Effector memory CD8-positive, alpha-beta T cell (primary cell): ENCODE measurements at regions not wholly inside any gene's neighbourhood (a gene's known extent, or its start where the extent isn't known, plus 50 kb on each side); places are given as distances from the start of the nearest gene placed in this dataset.

Experiments
- ATAC-seq: fragments of 150-1000 bp; cut with Tn5 transposase; replicated peaks from 2 replicates; pipeline ENCODE4 v1.10.0; 2021; ENCODE audit warnings: mild to moderate bottlenecking, moderate library complexity
- DNase-seq, 3 experiments: peaks; one replicate each; pipeline ENCODE4 v3.0.0; 2021
- H3K27ac Mint-ChIP-seq, 2 donors: one replicate each; pipeline ENCODE4 v1.8.0; 2022; ENCODE audit warnings: mild to moderate bottlenecking in 2 of 2, mixed read lengths in 2 of 2, moderate library complexity in 2 of 2
- H3K27me3 Mint-ChIP-seq, 2 donors: one replicate each; pipeline ENCODE4 v1.8.0; 2022; ENCODE audit warnings: mixed read lengths in 2 of 2
- H3K36me3 Mint-ChIP-seq: one replicate; pipeline ENCODE4 v1.8.0; 2022; ENCODE audit warnings: mild to moderate bottlenecking, moderate library complexity, mixed read lengths; ENCODE audit not compliant: insufficient read depth
- H3K4me1 Mint-ChIP-seq, 2 donors: one replicate each; pipeline ENCODE4 v1.8.0; 2022; ENCODE audit warnings: low read depth in 2 of 2, mixed read lengths in 2 of 2
- H3K4me3 Mint-ChIP-seq, 2 donors: one replicate each; pipeline ENCODE4 v1.8.0; 2022; ENCODE audit warnings: mild to moderate bottlenecking in 2 of 2, mixed read lengths in 2 of 2, moderate library complexity in 2 of 2
- H3K9me3 Mint-ChIP-seq, 2 donors: one replicate each; pipeline ENCODE4 v1.8.0; 2022; ENCODE audit warnings: mixed read lengths in 2 of 2

DNA sequence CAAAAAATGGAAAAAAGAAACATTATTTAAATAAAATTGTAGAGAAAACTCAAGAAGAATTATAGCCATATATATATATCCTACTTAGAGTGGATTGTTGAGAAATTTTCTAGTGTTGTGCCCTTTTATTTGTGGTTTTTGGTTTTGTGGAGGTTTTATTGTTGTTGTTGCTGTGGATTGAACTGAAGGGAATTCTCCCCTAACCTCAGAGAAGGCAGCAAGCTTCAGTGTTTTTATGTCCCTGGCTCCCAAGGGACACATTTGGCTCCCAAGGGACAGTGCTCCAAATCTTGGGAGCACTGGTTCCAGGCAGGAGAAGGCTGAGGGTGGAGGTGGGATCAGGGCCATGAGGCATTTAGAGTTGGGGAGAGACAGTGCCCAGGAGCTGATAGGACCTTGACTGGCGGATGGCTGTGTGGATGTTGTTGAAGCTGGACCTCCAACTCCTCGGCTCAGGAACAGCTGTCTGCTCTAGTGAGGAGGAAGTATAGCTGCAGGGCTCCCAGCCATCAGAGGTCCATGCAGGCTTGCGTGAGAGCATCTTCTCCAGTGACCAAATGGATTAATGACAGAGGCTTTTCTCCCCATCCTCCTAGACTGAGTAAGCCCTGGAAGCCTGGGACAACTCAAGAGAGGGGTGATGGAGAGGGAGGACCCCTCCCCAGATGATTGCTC lies 100.5 kb downstream of the TEX35 start:
- H3K27ac Mint-ChIP-seq, result no peak overlapping the region

DNA sequence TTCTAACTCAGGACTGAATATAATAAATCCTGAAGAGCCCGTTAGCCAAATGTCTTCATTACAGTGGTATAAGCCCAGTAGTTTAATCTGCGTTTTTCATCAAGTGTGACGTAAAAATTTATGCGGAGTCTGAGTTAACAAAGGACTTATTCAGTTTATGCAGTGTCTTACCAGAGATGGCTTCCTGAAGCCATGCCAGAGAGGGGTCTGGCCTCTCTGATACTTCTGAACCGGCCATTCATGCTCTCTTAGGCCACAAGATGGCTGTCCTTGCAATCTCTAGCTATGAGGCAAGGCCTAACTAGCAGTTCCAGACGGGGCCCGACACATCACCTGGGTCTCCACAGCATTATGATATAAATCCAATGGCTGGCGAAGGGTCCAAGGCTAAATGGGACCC lies 101.4 kb downstream of the TEX35 start:
- DNase-seq (no peak), ATAC-seq (no peak)
- no peaks in the 10 kb centered on the region for H3K4me1 Mint-ChIP-seq
- peaks cover 0 to 2% of the 10 kb centered on the region in 2 donors for H3K9me3 Mint-ChIP-seq
- no peak overlapping the region for H3K4me3 Mint-ChIP-seq
- H3K27ac Mint-ChIP-seq, result no peak overlapping the region
- H3K27me3 Mint-ChIP-seq, result peaks cover 7 to 9% of the 10 kb centered on the region in 2 donors
- no peaks in the 10 kb centered on the region for H3K36me3 Mint-ChIP-seq

More for the DNA sequence above, 100.5 kb downstream of the TEX35 start:
- peaks cover 0 to 2% of the 10 kb centered on the region in 2 donors for H3K9me3 Mint-ChIP-seq
- DNase-seq (no peak), ATAC-seq (no peak)
- H3K4me3 Mint-ChIP-seq, result no peak overlapping the region
- no peaks in the 10 kb centered on the region for H3K4me1 Mint-ChIP-seq
- H3K27me3 Mint-ChIP-seq, result peaks cover 7 to 9% of the 10 kb centered on the region in 2 donors
- H3K36me3 Mint-ChIP-seq, result no peaks in the 10 kb centered on the region

GRCh38 chr1:178619042-178619927 lies 105.8 kb upstream of the RALGPS2 start:
- H3K27ac Mint-ChIP-seq, result no peak overlapping the region
- ATAC-seq (no peak), DNase-seq (no peak)
- H3K4me3 Mint-ChIP-seq, result no peak overlapping the region
- peaks cover 0 to 3% of the 10 kb centered on the region in 2 donors for H3K9me3 Mint-ChIP-seq
- peaks cover 0 to 7% of the 10 kb centered on the region in 2 donors for H3K27me3 Mint-ChIP-seq
- no peaks in the 10 kb centered on the region for H3K4me1 Mint-ChIP-seq
- H3K36me3 Mint-ChIP-seq, result no peaks in the 10 kb centered on the region

DNA sequence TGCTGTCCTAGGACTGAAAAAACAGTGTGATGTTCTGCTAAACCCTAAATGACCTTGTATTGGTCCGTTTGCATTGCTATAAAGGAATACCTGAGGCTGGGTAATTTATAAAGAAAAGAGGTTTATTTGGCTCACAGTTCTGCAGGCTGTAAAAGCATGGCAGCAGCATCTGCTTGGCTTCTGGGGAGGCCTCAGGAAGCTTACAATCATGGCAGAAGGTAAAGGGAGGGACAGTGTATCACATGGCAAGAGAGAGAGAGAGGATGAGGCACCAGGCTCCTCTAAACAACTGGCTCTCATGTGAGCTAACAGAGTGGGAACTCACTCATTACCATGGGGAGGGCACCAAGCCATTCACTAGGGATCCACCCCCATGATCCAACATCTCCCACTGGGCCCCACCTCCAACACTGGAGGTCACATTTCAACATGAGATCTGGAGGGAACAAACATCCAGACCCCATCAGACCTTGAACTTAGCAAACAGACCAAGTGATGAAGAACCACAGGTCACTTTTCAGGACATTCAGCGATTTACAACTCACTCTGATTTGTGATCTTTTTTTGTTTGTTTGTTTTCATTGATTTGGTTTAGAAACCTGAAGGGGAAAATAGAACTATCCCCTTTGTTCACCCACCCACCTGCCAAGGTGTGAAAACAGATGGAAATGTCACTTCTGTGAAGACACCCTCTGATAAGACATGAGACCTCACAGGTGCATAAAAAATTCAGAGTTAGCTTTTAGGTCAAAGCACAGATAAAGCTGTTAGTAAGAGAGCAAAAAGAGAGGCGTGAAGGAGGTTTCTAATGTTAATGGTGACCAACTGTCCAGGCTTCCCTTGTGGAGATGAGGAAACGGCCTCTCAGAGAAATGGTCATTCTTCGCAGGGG lies 104.2 kb upstream of the RALGPS2 start:
- H3K9me3 Mint-ChIP-seq, result peaks cover 0 to 3% of the 10 kb centered on the region in 2 donors
- H3K4me1 Mint-ChIP-seq, result no peaks in the 10 kb centered on the region
- ATAC-seq, result no peak
- H3K4me3 Mint-ChIP-seq, result no peak overlapping the region
- DNase-seq, result no peak
- no peaks in the 10 kb centered on the region for H3K36me3 Mint-ChIP-seq
- peaks cover 7 to 9% of the 10 kb centered on the region in 2 donors for H3K27me3 Mint-ChIP-seq
- no peak overlapping the region for H3K27ac Mint-ChIP-seq

GRCh38 chr1:178621822-178622221 lies 103.2 kb upstream of the RALGPS2 start:
- DNase-seq, result no peak
- Mint-ChIP-seq H3K27me3 (peaks cover 7 to 19% of the 10 kb centered on the region in 2 donors), H3K27ac (no peak overlapping the region), H3K36me3 (no peaks in the 10 kb centered on the region), H3K9me3 (peaks cover 0 to 3% of the 10 kb centered on the region in 2 donors), H3K4me1 (no peaks in the 10 kb centered on the region), H3K4me3 (no peak overlapping the region)
- ATAC-seq, result no peak

DNA sequence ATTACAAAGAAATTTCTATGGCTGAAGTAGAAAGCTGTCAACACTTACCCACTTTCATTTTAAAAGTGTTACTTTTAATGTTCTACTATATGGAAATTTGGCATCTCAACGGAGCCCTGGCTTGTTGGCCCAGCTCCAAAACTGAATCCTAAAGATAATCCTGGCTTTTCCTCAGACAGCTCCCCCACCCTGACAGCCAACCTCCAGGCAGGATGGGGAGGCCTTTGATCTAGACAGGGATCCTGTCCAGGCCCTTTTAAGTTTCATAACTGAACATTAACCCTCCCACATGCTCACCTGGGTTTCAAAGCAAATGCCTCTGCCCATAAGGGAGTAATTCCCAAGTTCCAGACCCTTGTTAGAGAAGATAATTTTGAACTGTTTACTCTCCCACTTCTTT lies 99.3 kb upstream of the RALGPS2 start:
- no peak overlapping the region for H3K4me3 Mint-ChIP-seq
- ATAC-seq, result no peak
- H3K9me3 Mint-ChIP-seq, result no peaks in the 10 kb centered on the region
- no peaks in the 10 kb centered on the region for H3K36me3 Mint-ChIP-seq
- no peaks in the 10 kb centered on the region for H3K4me1 Mint-ChIP-seq
- peaks cover 4 to 34% of the 10 kb centered on the region in 2 donors for H3K27me3 Mint-ChIP-seq
- DNase-seq, result no peak
- H3K27ac Mint-ChIP-seq, result no peak overlapping the region

- no peak overlapping the region for H3K27ac Mint-ChIP-seq
- H3K4me3 Mint-ChIP-seq, result no peak overlapping the region
- no peaks in the 10 kb centered on the region for H3K9me3 Mint-ChIP-seq
- H3K36me3 Mint-ChIP-seq, result no peaks in the 10 kb centered on the region
- ATAC-seq (no peak), DNase-seq (no peak)
- no peaks in the 10 kb centered on the region for H3K4me1 Mint-ChIP-seq
- H3K27me3 Mint-ChIP-seq, result peaks cover 4 to 34% of the 10 kb centered on the region in 2 donors
Measured at GRCh38 chr1:178627037-178627436, 98.0 kb upstream of the RALGPS2 start.

- no peak overlapping the region for H3K4me3 Mint-ChIP-seq
- H3K9me3 Mint-ChIP-seq, result no peaks in the 10 kb centered on the region
- no peak overlapping the region for H3K27ac Mint-ChIP-seq
- peaks cover 4 to 34% of the 10 kb centered on the region in 2 donors for H3K27me3 Mint-ChIP-seq
- no peaks in the 10 kb centered on the region for H3K4me1 Mint-ChIP-seq
- ATAC-seq (no peak), DNase-seq (no peak)
- no peaks in the 10 kb centered on the region for H3K36me3 Mint-ChIP-seq
Measured at GRCh38 chr1:178628637-178629251, 96.3 kb upstream of the RALGPS2 start.

DNA sequence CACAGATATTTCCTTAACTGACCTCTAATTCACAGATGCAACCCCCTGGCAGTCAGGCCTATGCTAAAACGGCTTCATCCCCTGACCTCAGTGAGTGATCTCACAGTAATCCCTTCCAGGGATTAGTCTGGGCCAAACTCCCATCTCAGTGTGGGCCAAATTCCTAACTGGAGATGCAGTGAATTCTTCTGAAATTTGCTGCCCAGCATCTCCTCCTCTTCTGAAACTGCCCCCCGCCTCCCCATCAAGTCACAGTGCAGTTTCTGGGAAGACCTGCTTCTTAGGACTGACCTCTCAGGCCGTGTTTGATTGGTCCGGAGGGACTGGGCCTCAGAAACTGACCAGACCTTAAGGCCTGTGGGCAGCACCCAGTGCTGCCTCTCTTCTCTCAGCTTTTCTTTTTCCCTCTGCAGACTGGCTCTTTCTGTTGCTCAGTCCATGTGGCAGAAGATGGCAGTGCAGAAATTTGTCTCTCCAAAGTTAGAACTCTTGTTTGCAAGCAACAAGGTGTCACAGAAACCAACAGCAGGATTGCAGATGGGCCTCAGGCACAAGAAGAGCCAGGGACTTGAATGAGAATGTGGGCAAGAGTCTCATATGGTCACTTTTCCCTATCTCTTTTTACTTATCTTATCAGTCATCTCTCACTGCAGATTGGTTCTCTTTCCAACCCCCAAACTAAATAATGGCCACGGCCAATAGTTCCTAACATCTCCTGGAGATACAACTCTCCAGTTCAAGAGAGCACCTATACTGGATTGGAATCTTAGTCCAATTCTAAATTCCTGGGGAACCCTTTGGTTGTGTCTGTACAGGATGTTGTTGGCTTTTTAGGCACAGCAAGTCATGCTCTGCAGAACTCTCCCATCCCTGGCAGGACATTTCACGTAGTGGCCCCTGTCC lies 95.5 kb upstream of the RALGPS2 start:
- no peaks in the 10 kb centered on the region for H3K36me3 Mint-ChIP-seq
- H3K27me3 Mint-ChIP-seq, result peaks cover 4 to 32% of the 10 kb centered on the region in 2 donors
- H3K27ac Mint-ChIP-seq, result no peak overlapping the region
- DNase-seq, result no peak
- no peaks in the 10 kb centered on the region for H3K4me1 Mint-ChIP-seq
- no peak for ATAC-seq
- no peaks in the 10 kb centered on the region for H3K9me3 Mint-ChIP-seq
- H3K4me3 Mint-ChIP-seq, result no peak overlapping the region

GRCh38 chr1:178630417-178630816 lies 94.6 kb upstream of the RALGPS2 start:
- DNase-seq, result no peak
- H3K9me3 Mint-ChIP-seq, result no peaks in the 10 kb centered on the region
- no peak for ATAC-seq
- H3K4me1 Mint-ChIP-seq, result no peaks in the 10 kb centered on the region
- H3K36me3 Mint-ChIP-seq, result no peaks in the 10 kb centered on the region
- no peak overlapping the region for H3K27ac Mint-ChIP-seq
- no peak overlapping the region for H3K4me3 Mint-ChIP-seq
- peaks cover 4 to 24% of the 10 kb centered on the region in 2 donors for H3K27me3 Mint-ChIP-seq

- H3K27me3 Mint-ChIP-seq, result peaks cover 0 to 9% of the 10 kb centered on the region in 2 donors
- no peaks in the 10 kb centered on the region for H3K36me3 Mint-ChIP-seq
- H3K4me1 Mint-ChIP-seq, result no peaks in the 10 kb centered on the region
- no peak overlapping the region for H3K27ac Mint-ChIP-seq
- H3K4me3 Mint-ChIP-seq, result no peak overlapping the region
- no peaks in the 10 kb centered on the region for H3K9me3 Mint-ChIP-seq
- DNase-seq (no peak), ATAC-seq (no peak)
Measured at GRCh38 chr1:178632653-178633052, 92.4 kb upstream of the RALGPS2 start.

DNA sequence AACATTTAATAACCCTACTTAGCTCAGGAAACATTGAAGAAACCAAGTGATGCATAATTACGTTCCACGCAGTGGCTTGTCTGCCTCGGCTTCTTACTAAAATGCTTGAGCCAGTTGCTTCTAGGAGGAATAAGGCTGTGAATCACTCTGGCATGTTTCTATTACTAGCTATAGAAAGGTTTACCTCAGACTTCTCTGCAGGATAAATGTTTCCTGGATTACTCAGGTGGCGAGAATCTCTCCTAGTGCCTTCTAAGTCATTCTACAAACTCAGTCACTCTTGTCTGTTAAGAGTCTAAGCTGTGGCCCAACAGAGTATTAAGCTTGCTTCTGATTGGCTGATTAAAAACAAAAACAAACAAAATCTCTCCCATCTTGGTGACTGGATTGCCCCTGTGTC lies 92.0 kb upstream of the RALGPS2 start:
- H3K27me3 Mint-ChIP-seq, result peaks cover 0 to 9% of the 10 kb centered on the region in 2 donors
- ATAC-seq (no peak), DNase-seq (no peak)
- H3K4me3 Mint-ChIP-seq, result no peak overlapping the region
- no peaks in the 10 kb centered on the region for H3K4me1 Mint-ChIP-seq
- H3K27ac Mint-ChIP-seq, result no peak overlapping the region
- no peaks in the 10 kb centered on the region for H3K36me3 Mint-ChIP-seq
- no peaks in the 10 kb centered on the region for H3K9me3 Mint-ChIP-seq
